ENCODE measurements at regions not wholly inside any gene's neighbourhood (a gene's known extent, or its start where the extent isn't known, plus 50 kb on each side); places are given as distances from the start of the nearest gene placed in this dataset.
"Not testable (repeated sequence)": the region's sequence is repeated elsewhere in the genome, so short reads cannot be mapped to it uniquely, and the experiment has no call there.

- DNase-seq (ENCODE audit: low spot score) = not testable (repeated sequence)
These were observed 66.2 kb upstream of the GPR141 start for GRCh38 chr7:37617406-37617805.

- DNase-seq (ENCODE audit: low spot score) = no peak
These were observed 50.5 kb upstream of the GPR141 start for GRCh38 chr7:37633048-37633447.
